GM18951 (cell line): ENCODE measurements at regions not wholly inside any gene's neighbourhood (a gene's known extent, or its start where the extent isn't known, plus 50 kb on each side); places are given as distances from the start of the nearest gene placed in this dataset.
"Not testable (repeated sequence)": the region's sequence is repeated elsewhere in the genome, so short reads cannot be mapped to it uniquely, and the experiment has no call there.

Source experiments
- POLR2A ChIP-seq: IDR thresholded peaks from 4 replicates; pipeline ENCODE4 v1.6.1; 2011; ENCODE audit warnings: mild to moderate bottlenecking; ENCODE audit not compliant: insufficient read length, insufficient read depth; ENCODE audit errors: extremely low read depth
- in situ Hi-C: fragments of 300-500 bp; cut with MboI; formaldehyde crosslinking; loops from one replicate; pipeline ENCODE4 v1.12.0; 2022; ENCODE audit warnings: low sequenced_read_pairs, mixed read lengths, inconsistent platforms; ENCODE audit not compliant: unreplicated experiment

DNA sequence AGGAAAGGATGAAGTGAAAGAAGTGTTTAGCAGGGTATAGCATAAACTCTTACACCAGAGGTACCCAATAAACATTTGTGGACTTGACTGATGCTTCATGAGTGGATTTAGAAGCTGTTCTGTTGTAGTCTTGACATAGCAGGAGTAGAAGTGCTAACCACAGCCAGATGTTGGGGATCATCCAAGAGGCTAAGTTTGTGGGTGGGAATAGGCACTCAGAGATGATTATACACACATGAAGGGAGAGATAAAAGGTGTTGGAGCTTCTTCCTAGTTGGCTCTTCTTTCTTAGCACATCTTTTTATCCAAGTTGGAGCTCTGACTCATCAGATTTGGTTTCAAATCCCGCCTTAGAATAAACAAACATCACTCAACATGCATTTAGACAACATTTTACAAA, 166.7 kb upstream of the E2F7 start:
- TF ChIP-seq POLR2A: no peak
- in situ Hi-C loops: no loop called here

DNA sequence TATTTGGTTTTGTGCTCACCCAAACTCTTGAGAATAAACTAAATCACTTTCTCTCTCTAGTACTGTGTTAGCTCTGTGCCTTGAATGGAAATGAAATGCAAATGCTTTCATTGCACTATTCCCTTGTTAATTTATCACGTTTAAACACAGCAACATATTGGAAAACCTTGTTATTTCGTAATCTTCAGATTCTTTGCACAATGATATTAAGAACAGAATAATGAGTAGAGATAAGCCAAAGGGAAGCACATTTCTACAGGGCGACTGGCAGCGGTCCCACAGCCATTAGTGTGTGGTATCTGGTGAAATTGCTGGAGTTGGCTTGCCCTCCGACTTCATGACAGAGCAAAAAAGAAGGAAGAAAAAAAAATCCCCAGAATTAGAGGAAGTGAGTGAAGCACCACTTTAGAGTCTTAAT, 166.1 kb upstream of the E2F7 start:
- no peak for TF ChIP-seq POLR2A
- in situ Hi-C loops: no loop called here

DNA sequence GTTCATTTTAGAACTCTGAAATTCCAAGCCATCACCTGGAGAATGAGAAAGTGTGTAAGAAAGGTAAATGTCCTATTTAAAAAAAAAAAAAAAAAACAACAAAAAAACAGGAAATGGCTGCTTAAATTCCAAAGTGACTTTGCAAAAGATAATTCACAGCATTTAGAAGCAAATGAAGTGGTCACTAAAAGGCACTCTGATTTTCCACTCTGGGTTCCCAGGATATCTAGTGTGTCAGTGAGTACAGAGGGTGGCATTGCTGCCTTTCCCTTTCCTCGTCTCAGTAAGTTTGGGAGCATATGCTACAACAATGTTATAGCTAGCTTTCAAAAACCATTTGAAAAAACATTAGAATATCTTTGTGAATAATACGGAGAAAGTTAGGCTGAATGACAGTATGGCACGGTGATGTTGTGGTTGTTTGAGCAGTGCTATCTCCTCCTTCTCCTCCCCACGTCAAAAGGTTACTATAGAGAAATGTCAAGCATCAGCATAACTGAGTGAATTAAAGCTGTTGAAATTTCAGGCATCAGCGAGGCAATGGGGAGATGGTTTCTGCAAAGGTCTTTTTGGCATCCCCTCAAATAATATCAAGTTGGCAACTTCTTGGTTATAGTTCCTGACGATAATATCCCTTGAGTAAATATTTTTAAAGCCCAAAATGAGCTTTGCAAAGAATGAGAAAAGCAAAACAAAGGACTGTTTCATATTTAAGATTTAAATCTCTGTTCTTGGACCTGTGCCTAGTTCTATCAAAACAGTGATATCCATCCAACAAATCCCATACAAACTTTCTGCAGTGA, 164.5 kb upstream of the E2F7 start:
- in situ Hi-C loops: no loop called here
- TF ChIP-seq POLR2A: no peak

DNA sequence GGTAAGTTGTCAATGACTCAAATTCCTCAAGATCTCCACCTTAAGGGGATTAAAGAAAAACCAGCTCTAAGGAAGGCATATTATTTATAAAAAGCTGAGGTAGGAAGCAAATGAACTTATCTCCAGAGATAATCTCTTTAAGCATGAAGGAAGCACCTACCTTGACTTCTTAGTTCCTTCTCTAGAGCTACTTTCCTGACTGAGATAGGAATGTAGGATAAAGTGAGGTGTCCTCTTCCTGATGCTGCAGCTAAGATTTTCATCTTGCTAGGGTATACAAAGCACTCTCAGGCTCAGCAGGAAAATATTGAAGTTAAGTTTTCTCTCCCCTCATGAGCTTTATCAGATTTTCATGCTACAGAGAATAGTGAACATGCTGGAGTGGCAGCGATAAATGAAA, 163.0 kb upstream of the E2F7 start:
- no peak for TF ChIP-seq POLR2A
- in situ Hi-C loops: no loop called here

DNA sequence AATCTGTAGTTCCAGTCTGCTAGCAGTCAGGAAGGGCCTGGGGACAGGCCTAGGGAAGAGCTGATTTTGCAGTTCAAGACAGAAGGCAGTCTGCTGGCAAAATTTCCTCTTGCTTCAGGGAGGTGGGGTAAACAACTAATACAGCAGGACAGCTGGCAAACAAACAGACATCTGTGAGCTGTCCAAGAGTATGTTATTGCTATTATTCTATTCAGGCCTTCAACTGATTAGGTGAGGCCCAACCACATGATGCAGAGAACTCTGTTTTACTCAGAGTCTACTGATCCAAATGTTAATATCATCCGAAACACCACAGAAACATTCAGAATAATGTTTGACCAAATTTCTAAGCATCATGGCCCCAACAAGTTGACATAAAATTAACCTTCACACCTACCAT, 161.0 kb upstream of the E2F7 start:
- TF ChIP-seq POLR2A: no peak
- in situ Hi-C loops: no loop called here

- TF ChIP-seq POLR2A: no peak
- in situ Hi-C loops: no loop called here
Measured at GRCh38 chr12:77225373-77225772, 160.0 kb upstream of the E2F7 start.

- in situ Hi-C loops: no loop called here
- TF ChIP-seq POLR2A: no peak
Measured at GRCh38 chr12:77224346-77224745, 159.0 kb upstream of the E2F7 start.

GRCh38 chr12:77222336-77222735, 157.0 kb upstream of the E2F7 start:
- no peak for TF ChIP-seq POLR2A

DNA sequence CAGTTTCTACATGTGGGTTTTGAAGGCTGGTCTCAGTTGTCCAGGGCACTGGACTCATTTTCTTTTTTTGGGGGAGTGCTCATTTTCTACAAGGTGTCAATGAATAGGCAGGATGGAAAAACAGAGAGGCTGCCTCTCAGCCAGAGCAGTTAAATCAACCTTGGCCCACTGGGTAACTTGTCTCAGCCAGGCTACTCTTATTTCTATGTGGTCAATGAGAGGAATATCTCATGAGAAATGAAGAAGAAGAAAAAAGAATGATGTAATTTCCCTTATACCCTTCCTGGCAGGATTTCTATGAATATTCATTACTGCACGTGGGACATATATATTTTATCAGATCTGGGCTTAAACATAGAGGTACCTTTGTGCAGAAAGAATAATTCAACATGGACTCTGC, 155.2 kb upstream of the E2F7 start:
- TF ChIP-seq POLR2A: no peak
- in situ Hi-C loops: no loop called here

More at GRCh38 chr12:77222336-77222735, 157.0 kb upstream of the E2F7 start:
- in situ Hi-C loops: no loop called here

- TF ChIP-seq POLR2A: no peak
- in situ Hi-C loops: no loop called here
Measured at GRCh38 chr12:77218278-77218677, 152.9 kb upstream of the E2F7 start.

DNA sequence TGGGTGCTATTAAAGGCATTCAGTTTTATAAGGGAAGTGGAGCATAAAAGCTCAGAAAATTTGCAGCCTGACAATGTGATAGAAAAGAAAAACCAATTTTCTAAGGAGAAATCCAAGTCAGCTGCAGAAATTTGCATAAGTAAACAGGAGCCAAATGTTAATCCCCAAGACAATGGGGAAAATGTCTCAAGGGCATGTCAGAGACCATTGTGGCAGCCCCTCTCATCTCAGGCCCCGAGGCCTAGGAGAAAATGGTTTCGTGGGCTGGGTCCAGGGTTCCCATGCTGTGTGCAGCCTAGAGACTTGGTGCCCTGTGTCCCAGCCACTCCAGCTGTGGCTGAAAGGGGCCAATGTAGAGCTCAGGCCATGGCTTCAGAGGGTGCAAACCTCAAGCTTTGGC, 150.8 kb upstream of the E2F7 start:
- in situ Hi-C loops: not testable (repeated sequence)

- in situ Hi-C loops: no loop called here
- TF ChIP-seq POLR2A: no peak
Measured at GRCh38 chr12:77214136-77214535, 148.8 kb upstream of the E2F7 start.

GRCh38 chr12:77213319-77213718, 147.9 kb upstream of the E2F7 start:
- in situ Hi-C loops: no loop called here
- TF ChIP-seq POLR2A: no peak

GRCh38 chr12:77210724-77211123, 145.4 kb upstream of the E2F7 start:
- in situ Hi-C loops: no loop called here
- TF ChIP-seq POLR2A: no peak

DNA sequence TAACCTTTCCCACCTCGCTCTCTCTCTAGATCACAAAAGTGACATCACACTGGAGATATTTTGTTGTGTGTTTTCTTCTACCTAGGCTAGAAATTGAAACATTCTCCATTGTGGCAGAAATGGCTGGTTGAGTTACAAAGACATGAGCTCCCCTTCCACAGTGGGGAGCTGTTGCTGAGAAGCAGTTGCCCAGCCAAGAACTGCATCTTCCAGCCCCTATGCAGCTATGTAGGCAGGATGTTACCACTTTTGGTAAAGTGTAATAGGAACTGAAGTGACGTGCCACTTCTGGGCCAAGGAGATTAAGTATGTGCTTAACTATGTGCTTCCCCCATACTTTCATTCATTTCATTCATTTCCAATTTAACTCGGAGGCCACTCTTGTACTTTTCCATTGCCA, 138.7 kb upstream of the E2F7 start:
- in situ Hi-C loops: no loop called here
- TF ChIP-seq POLR2A: no peak
